Posterior cingulate gyrus (tissue), 11 donors: ENCODE measurements at regions not wholly inside any gene's neighbourhood (a gene's known extent, or its start where the extent isn't known, plus 50 kb on each side); places are given as distances from the start of the nearest gene placed in this dataset.

Experiments
- DNase-seq, 10 donors: peaks; one replicate each; pipeline versions ENCODE4 v3.0.0 to v3.0.0-alpha.2; 2020 to 2021; ENCODE audit warnings: mixed read lengths in 3 of 10
- intact Hi-C: fragments of 100-400 bp; cut with DNase I; formaldehyde crosslinking; loops from one replicate; pipeline ENCODE4 v1.15.1; 2023

DNA sequence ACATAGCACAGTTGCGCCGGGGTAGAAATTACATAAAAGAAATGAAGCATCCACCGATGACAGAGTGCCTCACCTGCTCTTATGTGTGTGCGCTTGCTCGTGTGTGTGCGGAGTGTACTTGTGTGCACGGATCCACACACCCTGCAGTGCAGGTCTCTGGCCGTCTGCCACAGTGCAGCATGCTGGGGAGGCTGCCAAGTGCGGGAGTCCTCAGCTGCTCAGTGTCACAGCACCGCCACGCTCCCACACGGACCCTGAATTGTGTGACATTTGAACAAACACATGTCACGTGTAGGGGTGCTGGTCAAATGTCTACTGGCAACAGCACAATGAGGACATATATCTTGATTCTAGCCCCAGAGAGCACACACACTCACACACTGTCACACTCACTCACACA, 243.0 kb upstream of the MYOCD start:
- peak in 5 of 10 donors; percentile 9 to 83 (median 21) for DNase-seq
- intact Hi-C loops = no loop called here

DNA sequence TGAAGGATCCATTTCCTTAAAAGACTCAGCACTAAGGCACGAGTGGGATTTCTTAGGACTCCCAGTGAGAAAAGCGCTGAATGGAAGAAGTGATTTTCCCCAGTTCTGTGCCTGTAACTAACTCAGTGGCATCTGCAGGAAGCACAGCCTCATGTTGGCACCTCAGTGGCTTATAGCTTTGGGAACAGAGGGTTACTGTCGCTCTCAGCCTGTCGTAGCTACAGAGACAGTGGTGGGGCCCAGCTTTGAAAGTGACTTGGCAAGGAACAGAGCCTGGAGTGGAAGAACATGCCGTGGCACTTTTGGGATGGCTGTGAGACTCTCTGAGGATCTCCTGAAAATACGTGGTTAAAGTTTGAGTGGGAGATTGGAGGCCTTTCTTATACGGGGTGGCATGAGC, 242.4 kb upstream of the MYOCD start:
- intact Hi-C loops = no loop called here
- no peak for DNase-seq

DNA sequence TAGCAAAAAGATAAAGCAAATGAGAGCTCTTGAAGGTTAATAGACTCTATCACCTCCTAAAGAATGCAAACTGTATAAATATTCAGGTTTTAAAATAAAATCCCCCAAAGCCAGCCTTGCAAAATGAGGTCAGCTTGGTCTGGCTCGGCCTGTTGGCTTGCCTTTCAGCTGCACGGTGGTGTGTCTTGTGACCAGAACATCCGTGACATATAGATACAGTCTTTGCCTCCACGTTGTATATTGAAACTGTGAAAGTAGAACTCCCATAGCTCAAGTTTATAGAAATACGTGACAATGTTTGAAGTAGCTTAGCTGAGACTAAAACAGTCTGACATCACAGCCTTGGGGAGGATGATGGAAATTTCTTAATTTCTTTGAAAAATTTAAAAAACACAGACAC, 236.6 kb upstream of the MYOCD start:
- DNase-seq = no peak
- intact Hi-C loops = no loop called here

DNA sequence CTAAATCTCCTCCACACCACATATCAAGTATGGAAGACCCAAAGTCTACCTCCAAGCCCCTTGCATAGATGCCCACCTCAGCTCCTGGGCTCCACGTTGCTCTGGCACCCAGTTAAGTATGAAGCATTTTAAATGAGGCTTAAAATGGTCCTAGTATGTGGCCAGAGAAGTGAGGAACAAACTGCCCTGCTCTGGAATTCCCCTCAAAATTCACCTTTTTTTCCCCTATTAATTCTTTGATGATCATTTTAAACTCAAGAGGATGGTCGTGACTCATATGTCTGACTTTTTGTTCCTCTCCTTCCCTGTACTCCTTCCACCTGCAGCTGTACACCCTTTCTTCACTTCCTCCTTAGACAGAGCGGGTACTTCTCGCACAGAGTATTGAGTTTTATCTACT, 234.5 kb upstream of the MYOCD start:
- no peak for DNase-seq

DNA sequence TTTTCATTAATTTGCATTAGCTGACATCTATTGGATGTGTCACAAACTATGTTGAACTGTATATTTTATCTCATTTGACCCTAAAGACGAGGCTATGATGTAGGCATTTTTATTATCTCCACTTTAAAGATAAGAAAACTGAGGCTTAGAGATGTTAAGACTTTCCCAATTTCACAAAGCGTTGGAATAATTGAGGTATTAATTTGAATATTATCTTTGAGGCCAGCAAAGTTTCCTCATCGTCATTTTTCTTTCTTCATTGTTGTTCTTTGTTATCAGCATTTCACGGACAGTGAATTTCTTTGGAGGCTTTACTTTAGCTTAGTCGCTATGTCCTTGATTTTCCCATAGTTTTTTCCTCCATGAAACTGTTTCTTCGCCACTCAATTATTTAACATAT, 227.5 kb upstream of the MYOCD start:
- no peak for DNase-seq
- intact Hi-C loops = no loop called here

More for the DNA sequence above, 234.5 kb upstream of the MYOCD start:
- intact Hi-C loops = no loop called here

DNA sequence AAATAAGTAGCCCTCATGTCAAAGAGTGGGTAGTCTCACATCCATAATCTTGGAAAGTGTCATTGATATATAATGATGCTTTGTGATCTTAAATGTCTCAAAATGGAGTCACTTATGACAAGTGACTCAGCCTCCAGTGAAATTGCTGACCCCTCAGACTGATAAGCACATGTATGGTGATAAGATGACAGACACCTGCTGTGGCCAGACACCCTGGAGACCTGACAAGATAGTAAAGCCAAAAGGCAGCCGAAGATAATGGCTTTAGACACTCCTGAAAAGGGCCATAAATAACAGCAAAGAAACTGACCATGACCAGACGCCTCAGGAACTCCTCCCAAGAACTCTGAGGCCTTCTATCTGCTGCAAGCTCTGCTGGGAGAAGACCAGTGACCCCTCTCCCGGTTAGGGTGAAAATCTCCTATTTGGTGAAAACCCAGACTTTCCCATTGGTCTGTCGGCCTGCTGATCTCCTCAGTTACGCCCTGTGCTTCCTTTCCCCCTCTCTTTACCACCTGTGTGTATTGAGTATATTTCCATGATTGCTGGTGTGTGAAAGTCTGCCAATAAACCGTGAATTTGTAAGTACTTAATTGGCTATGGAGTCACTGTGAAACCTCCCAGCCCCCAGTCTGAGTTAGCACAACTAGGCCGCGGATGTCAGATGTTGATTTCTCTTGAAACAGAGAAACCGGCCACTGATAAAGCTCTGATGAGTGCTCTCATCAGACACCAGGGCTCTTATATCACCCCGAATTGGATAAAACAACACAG, 226.7 kb upstream of the MYOCD start:
- no peak for DNase-seq

DNA sequence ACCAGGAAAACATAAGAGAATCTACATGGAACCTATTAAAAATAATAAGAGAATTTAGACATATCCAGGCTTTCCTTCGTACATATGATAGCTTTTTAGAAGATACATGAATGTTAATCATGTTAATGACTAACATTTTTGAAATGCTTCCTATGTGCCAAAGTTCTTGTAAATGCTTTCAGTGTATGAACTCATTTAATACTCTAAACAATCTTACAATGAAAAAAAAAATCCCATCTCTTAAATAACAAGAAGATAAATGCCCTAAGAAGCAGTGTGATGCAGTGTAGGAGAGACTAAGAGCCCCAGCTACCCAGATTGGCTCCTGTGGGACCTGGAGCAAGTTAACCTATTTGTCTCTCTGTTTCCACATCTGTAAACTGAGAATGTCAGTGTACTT, 220.4 kb upstream of the MYOCD start:
- intact Hi-C loops = no loop called here
- DNase-seq = no peak

More for the DNA sequence above, 226.7 kb upstream of the MYOCD start:
- intact Hi-C loops = no loop called here

DNA sequence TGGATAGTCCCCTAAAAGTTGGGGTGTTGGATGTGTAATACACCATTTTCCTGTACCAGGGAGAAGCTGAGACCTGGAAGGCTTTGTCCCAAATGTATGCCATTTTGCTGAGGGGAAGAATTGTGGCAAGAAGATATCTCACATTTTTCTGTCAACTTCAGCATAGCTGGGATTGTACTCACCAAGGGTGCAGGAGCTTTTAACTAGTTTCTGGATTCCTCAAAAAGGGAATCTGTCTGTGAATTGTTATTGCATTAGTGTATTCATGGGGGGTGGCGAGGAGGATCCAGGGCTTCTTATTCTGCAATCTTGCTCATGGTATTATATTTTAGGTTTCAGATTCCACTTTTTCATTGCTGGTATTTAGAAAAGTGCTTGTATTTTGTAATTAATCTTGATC, 208.2 kb upstream of the MYOCD start:
- DNase-seq = no peak
- intact Hi-C loops = no loop called here

DNA sequence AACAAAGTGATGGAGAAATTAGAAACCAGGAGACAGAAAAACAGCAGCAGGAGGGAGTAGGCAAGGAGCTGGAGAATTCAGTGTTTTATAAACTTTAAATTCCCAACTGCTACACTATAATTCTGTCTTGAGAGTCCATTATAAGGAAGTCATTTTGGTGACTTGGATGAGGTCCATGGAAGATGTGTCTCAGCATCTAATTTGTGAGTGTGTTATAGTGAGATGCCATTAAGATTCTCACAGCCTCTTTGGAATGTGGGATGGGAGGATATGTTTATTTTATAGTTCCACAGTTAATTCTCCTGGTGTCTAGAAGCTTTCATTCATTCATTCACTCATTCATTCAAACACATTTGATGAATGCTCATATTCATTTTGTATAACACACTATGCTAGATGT, 206.0 kb upstream of the MYOCD start:
- intact Hi-C loops = no loop called here
- DNase-seq = no peak

DNA sequence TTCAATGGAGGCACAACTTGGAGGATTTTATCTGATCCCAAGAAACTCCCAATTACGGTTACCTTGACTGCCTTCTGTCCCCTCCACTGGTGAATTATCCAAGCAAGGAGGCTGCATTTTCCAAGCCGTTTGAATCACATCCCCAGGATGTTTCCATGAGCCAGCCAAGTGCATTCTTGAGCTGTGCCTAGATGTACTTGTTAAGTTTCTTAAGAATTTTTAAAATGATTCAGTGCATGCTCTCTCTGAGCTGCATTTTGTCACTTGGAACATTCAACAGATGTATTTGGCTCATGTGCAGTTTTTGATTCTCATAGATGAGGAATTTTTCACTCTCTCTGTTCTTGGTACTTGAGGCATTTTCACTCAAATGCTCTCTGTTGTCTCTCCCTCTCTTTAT, 202.6 kb upstream of the MYOCD start:
- intact Hi-C loops = no loop called here
- peak in 1 of 10 donors; percentile 12 for DNase-seq

DNA sequence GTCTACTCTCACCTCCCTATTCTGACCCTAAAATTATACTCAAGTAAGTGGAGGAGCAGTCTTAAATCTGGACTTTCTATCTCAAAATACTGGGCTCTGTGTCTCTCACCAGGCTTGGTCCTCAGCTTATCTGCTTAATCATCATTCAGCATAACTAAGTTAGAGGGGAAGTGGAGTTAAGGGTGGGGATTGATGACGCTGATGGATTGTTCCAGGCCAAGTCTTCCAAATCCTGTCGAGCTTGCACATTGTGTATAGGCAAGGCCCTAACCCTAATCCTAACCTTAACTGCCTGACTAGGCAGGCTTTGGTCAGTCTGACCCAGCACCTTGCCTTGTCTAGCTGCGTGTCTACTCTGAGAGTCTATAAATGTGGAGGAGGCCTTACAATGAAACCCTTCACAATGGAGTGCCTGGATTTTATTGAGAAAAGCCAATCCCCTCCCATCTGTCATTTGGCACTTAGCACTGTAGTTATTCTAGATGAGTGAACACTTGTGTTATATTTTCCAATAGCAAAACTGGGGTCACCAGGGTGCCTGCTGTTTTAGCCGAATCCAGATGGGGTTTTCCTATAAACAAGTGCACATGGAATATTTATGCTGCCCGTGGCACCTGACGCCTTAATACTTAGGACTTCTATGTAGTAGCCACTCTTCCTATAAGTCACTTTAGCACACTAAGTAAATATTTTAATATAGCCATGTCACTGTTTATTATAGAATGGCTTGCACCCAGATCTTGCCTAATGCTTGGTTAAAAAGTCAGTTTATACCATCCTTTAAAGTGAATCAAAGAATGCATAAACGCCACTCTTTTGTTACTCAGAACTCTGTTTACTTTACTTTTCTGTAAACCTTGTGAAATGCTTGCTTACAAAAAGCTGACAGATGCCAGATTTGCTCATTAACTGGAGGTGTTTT, 193.2 kb upstream of the MYOCD start:
- no peak for DNase-seq
- intact Hi-C loops = no loop called here

DNA sequence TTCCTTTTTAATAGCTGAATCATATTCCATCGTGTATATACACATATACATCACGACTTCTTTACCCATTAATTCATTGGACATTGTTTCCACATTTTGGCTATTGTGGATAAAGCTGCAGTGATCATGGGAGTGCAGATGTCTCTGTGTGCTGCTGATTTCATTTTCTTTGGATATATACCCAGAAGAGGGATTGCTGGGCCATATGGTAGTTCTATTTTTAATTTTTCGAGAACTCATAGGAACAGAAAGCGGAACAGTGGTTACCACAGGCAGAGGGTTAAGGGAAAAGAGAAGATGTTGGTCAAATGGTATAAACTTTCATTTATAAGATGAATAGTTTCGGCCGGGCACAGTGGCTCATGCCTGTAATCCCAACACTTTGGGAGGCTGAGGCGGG, 187.4 kb upstream of the MYOCD start:
- intact Hi-C loops = no loop called here
- no peak for DNase-seq

DNA sequence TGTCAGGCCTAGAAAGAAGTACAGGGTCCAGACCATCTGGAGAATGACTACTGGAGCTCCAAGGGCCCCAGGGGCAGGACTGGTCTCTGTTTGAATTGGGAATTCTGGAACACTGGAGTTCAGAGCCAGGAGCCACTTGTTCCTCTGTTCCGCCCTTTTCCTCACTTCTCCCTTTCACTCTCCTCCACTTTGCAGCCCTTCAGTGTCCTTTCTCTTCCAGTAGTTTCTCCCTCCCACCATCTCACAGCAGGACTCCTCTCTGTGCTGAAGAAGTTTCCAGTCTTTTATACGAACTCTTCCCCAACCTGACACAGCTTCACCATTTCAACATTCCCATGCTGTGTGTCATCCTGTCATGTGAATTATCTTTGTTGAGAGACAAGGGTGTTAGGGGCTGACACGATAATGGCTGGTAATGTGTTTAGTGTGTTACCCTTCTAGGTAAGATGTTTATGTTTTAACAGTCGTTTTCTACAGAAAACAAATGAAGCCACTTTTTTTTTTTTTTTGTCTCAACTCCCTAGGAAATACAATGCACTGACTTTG, 180.3 kb upstream of the MYOCD start:
- DNase-seq = no peak
- intact Hi-C loops = loop anchor here (10.0 kb wide), 1 partner anchor 679 kb away; no protein-coding TSS in a partner anchor

DNA sequence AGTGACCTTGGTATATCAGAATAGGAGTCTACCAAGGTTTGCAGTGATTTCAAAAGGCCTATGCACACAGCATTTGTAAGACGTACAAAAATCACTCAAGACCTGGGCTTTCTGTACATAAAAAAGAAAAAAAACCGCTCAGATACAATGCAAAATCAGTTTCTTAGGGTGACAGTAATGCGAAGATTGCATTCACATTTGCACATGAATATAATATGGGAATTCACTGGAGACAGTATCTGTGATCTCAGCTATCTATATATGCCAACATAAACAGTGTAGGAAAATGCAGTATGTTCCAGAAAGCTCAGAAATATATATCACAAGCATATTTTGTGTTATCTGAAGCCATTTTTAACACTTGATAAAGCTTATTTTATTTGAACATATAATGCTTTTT, 176.4 kb upstream of the MYOCD start:
- no peak for DNase-seq
- intact Hi-C loops = loop anchor here (10.0 kb wide), 1 partner anchor 675 kb away; no protein-coding TSS in a partner anchor

DNA sequence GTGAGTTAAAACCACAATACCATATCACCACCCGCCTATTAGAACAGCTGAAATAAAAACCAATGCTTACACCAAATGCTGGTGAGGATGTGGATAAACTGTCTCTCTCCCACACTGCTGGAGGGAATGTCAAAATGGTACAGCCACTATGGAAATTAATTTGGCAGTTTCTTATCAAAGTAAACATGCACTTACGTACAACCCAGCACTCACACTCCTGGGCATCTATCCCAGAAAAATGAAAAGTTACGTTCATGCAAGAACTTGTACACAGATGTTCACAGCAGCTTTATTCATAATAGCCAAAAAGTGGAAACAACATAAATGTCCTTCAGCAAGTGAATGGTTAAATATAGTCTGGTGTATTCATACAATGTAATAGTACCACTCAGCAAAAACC, 173.2 kb upstream of the MYOCD start:
- DNase-seq = no peak
- intact Hi-C loops = no loop called here

DNA sequence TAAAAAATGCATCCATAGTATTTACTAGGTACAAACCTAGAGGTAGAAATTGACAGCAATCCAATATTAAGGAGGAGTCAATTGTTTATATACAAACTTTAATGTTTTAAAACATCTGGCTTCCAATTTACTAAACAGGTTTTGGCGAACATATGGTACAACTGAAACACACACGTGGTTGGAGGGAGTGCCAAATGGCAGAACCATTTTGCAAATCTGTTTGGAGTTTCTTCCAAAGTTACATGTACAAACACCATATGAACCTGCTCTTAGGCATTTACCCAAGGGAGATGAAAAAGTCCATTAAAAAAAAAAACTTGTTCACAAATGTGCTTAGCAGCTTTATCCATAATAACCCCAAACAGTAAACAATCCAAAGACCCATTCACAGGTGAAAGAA, 159.8 kb upstream of the MYOCD start:
- intact Hi-C loops = no loop called here

DNA sequence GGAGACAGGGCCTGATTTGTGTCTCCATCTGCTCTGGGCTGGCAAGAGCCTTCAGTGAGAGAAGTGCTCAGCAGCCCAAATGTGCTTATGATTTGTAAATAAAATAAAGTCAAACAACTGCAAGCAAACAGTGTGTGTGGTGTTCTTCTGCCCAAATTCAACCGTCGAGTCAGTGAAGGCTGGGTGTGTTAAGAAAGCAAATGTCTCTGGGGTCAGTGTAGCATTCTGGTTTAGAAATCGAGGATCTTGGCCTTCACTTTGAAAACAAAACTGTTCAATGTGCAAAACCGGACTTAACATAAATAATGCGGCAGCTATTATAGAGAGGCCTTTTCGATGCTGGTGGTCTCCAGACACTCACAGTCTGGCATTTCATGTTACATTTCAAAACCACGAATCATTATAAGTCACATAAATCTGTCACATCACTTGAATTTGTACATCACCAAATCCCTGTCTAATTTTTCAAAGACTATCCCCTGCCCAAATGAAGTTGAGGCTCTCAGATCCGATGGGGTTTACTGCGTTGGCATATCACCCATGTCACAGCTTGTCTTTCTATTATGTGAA, 158.6 kb upstream of the MYOCD start:
- DNase-seq = no peak
- intact Hi-C loops = no loop called here

More for the DNA sequence above, 159.8 kb upstream of the MYOCD start:
- no peak for DNase-seq

DNA sequence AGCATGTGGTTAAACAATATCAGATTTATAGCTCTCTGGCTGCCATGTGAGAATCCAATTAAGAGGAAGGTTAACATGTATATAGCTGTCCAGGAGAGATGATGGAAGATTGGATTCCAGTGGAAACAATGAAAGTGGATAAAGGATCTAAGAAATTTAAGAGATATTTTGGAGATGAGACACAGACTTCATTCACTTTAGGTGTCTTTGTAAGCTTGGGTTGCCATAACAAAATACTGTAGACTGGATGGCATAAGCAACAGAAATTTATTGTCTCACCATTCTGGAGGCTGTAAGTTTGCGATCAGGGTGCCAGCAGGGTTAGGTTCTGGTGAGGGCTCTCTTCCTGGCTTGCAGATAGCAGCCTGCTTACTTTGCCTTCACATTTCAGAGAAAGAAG, 155.9 kb upstream of the MYOCD start:
- intact Hi-C loops = no loop called here
- DNase-seq = no peak

DNA sequence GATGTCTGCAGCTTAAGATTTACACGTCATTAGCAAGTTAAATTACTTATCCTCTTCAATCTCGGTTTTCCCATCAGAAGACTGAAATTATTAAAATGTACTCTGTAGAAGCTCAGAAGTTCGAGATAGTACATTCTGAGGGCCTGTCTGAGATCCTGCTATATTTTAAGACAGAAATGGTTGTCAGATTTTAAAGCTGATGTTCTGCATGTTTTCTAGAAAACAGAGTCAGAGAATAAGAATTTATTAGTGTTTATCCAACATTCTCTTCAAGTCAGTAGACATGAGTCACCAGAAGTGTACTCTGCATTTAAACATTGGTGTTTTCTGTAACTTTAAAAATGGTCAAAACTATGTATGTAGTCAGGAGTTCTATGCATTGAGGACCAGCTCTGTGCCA, 155.2 kb upstream of the MYOCD start:
- intact Hi-C loops = no loop called here

DNA sequence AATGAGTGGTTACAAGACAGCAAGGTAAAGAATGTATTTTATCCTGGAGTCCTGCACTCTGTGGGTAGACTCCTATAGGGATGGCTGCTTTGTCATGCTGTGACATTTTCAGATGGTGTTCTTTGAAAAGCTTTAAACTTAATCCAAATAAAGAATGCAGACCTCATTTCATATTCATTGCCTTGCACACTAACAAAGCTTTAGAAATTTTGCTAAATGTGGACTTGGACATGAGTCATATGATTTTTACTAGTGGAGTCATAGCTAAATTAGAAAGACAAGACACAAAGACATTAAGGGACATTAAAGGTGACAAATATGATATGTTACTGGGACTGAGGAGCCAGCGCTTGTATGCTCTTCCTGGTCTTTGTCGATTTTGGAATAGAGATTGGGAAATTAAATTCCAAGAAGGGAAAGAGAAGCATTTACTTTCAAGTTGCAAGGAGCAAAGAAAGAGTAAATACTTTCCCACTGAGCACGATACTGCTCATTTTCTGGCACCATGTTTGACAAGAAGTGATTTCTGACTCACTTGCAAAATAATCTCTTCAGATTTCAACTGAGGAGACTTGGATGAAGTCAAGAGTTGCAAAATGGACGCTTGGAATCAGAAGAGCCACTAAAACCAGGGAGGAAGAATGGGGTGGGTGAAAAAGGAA, 152.9 kb upstream of the MYOCD start:
- intact Hi-C loops = no loop called here
- DNase-seq = no peak

More for the DNA sequence above, 155.2 kb upstream of the MYOCD start:
- no peak for DNase-seq
